HT1080 (cell line): ENCODE measurements at regions not wholly inside any gene's neighbourhood (a gene's known extent, or its start where the extent isn't known, plus 50 kb on each side); places are given as distances from the start of the nearest gene placed in this dataset.
A peak's percentile ranks its signal among the peaks of the same experiment; 100 is the strongest.
"Not testable (repeated sequence)": the region's sequence is repeated elsewhere in the genome, so short reads cannot be mapped to it uniquely, and the experiment has no call there.

Experiments
- DNase-seq: peaks from one replicate; pipeline ENCODE4 v3.0.0-alpha.2; 2015; ENCODE audit warnings: low read depth

- DNase-seq: not testable (repeated sequence)
Observed at GRCh38 chr4:102210806-102211205, 134.5 kb downstream of the SLC39A8 start.

DNA sequence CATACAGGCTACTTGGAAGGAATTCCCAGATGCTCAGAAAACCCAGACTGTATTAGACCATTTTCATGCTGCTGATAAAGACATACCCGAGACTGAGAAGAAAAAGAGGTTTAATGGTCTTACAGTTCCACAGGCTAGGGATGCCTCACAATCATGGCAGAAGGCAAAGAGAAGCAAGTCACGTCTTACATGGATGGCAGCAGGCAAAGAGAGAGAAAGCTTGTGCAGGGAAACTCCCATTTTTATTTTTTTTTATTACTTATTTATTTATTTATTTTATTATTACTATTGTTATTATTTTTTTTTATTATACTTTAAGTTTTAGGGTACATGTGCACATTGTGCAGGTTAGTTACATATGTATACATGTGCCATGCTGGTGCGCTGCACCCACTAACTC, 140.6 kb downstream of the SLC39A8 start:
- not testable (repeated sequence) for DNase-seq

DNA sequence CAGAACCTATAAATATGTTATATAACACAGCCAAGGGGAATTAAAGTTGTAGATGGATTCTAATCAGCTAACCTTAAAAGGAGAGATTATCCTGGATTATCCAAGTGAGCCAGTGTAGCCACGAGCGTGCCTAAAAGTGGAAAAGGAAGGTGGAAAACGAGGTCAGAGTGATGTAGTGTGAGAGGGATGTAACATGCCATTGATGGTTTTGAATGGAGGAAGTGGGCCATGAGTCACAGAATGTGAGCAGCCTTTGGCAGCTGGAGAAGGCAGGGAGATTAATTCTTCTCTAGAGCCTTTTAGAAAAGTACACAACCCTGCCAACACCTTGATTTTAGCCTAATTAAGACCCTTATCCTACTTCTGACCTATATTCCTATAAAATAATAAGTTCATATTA, 149.1 kb downstream of the SLC39A8 start:
- DNase-seq: peak; percentile 82

DNA sequence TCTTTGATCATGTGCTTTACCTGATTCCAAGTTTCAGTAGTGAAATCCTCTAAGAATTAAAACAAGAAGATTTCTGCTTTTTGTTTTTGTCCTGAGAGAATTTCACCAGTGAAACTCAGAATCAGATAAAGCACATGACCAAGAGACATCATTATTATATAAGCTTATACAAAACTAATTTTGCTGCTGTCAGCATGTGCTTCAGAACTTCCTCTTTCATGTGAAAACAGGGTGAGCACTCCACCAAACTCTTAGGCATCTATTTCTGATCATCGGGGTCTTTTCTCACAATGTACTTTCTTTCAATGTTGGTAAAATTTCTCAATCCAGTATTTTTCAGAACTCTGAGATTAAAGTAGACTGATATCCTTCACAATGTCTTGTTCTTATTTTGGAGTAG, 152.1 kb downstream of the SLC39A8 start:
- no peak for DNase-seq

DNA sequence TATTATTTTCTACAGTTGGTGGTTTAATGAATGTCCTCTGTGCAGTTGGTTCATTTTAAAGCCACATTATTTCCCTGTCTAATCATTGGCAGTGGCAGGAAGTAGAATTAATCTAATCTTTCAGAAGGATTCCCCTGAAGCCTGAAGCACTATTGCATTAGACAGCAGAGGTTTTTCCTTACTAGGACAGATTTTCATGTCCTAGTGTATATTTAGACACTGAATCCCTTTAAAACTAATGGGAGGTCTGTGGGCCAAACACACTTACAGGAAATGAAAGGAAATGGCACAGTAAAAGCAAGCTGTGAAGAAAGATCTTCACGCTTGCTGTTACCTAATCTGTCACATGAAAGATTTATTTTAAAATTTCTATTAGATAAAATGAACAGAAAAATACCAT, 165.2 kb downstream of the SLC39A8 start:
- DNase-seq: no peak

DNA sequence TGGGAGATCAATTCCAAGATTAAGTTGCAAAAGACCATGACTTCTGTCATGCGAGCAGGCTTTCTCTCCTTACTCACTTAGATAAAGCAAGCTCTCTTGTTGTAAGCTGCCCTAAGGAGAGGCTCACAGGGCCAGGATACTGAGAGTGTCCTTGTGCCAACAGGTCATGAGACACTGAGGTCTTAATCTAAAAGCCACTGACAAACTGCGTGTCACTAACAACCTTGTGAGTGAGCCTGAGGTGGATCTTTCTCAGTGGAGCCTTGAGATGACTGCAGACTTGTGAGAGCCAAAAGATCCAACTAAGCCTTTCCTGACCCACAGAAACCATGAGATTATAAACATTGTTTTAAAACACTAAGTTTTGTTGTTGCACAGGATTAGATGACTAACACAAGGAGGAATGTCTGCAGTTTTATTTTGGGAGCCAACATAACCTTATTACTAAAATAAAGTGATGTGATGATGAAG, 170.5 kb downstream of the SLC39A8 start:
- DNase-seq: peak; percentile 65

DNA sequence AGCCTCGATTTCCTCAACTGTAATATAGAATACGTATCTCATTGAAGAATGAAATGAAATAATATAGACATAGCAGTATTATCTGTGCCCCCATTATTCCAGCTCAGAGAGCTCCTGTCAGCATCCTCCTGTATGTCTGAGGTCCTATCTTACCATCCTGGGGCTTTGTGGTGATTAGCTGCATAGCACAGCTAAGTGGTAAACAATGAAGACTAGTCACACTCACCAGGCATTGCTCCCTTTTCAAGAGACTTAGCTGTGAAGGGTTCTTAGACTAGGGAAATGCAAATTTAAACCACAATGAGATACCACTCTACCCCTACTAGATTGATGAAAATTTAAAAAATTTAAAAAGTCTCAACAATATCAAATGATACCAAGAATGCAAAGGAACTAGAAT, 172.9 kb downstream of the SLC39A8 start:
- DNase-seq: no peak

- DNase-seq: no peak
Observed at GRCh38 chr4:102170910-102171309, 174.4 kb downstream of the SLC39A8 start.

- peak; percentile 26 for DNase-seq
Observed at GRCh38 chr4:102169345-102169744, 175.9 kb downstream of the SLC39A8 start.

DNA sequence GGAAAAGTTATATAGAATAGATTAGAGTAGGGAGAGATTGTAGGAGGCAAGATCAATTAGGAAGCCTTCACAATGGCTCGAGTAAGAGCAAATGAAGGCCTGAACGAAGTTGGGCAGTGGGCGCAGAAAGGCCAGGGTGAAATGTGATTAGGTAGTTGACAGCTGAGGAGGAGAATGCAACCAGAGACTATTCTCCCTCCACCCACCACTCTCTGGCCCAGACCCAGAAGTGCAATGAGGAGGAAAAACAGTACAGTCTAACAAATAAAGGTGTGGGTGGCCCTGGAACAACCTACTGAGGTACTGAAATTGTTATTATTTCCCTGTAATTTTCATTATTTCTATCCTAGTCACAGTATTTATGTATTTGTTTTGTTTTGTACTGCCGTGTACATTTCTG, 176.7 kb downstream of the SLC39A8 start:
- DNase-seq: no peak

DNA sequence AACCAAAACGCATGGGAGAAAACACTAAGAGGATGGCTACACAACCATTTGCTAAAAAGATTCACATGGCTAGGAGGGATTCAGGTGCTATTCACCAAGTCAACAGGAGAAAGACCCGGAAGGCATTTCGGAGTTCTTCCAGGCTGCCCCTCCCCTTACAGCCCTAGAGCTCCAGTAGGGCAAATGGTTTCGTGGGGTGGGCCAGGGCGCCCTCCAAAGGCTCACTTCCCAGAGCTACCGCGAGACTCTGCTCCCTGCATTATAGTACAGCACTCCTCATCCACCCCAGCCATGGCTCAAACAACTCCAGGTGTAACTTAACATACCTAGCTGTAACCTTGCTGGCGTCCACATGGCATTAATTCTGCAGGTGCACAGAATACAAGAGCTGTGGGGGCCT, 179.7 kb downstream of the SLC39A8 start:
- no peak for DNase-seq

- DNase-seq: no peak
Observed at GRCh38 chr4:102163404-102164140, 181.7 kb downstream of the SLC39A8 start.

- DNase-seq: no peak
Observed at GRCh38 chr4:102157984-102158383, 187.3 kb downstream of the SLC39A8 start.

DNA sequence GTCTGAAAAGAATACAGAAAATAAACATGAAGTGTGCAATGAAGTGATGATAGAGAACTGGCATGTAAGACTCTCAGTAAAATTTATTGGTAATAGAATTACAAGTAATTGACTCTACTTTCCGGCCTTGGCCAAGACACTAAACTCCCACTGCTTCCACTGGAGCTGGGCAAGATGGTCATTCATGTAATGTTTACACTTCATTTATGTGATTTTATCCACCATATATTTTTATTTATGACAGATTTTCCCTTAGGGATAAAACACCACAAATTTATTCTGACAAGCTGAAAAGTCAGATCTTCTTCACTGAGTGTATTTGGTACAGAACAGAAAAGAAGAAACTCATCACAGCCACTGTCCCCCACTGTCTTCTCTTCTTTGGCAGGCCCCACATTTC, 191.9 kb downstream of the SLC39A8 start:
- DNase-seq: no peak

DNA sequence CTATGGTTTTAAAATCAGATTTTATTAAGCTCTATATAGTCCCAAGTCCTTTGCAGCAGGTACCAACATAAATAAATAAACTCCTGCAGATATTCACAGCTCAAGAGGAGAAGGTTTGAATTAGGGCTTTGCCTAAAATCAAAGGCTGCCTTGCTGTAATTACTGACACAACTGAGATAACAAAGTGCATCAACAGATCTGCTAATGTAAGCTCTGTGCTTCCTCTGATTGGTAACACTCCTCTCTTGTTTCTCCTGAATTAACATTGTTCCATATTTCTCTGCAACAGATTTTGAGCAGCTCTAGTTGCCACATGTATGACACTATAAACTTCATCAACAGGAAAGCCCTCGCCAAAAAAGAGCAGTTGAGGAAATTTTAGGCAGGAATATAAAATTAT, 193.6 kb downstream of the SLC39A8 start:
- DNase-seq: no peak

DNA sequence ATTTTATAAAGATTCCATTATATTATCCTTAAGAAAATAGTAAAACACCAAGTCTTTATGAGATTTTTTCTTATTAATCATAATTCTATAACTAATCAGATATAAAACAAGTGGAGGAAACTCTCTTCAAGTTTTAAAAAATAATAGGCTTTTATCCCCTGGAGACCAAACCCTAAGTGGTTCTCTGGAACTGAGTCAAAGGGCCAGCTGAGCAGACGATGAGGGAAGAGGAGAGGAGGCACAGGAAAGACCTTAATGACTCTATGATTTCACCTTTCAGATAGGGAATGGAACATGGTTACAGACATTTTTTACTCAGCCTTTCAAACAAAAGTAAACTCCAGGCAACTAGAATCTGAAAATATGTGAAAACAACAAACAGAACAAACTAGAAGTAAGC, 201.8 kb downstream of the SLC39A8 start:
- no peak for DNase-seq

DNA sequence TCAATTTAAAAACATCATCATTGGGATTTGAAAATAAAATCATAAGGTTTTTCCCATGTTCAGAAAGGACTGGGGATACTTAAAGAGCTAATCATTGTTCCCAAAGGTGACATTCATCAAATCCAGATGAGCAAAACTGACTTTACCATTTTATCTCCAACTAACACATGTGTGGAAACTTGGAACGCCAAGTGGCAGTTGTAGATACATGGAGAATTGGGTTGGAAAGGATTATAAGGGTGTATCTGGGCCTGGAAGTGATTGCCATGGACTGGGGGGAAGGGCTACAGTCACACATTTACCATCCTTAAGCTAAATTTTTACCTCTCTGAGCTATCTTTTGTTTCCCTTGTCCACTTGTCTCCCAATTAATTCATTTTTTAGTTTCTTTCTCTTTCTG, 203.4 kb downstream of the SLC39A8 start:
- DNase-seq: no peak

GRCh38 chr4:102139932-102140331, 205.3 kb downstream of the SLC39A8 start:
- peak; percentile 53 for DNase-seq

DNA sequence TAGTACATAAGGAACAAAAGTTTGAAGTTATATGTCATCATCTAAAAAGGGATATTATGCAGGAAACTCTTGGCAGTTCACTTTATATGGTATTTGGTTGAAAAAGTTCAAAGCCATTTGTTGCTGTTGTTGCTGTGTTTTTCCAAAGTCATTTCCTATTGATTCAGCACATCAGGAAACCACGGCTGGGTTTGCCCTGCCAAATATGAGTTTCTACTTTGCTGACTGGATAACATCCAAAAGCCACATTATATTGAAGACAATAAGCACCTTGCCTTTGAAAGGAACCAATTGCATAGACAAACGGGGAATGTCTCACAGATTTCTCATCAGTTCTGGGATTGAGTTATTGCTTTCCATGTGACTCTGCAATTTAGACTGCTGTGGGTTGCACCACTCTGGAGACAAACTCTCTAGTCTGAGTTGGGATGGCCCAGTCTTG, 206.1 kb downstream of the SLC39A8 start:
- DNase-seq: peak; percentile 93

- DNase-seq: no peak
Observed at GRCh38 chr4:102137217-102137616, 208.1 kb downstream of the SLC39A8 start.

- DNase-seq: no peak
Observed at GRCh38 chr4:102129810-102130209, 215.5 kb downstream of the SLC39A8 start.
